Lower lobe of right lung (tissue), 2 donors: ENCODE measurements at regions not wholly inside any gene's neighbourhood (a gene's known extent, or its start where the extent isn't known, plus 50 kb on each side); places are given as distances from the start of the nearest gene placed in this dataset. TPM values are rescaled to one million over a fixed set of nuclear protein-coding genes. Genes with fewer than 3 reads are reported as not detected.
A peak's percentile ranks its signal among the peaks of the same experiment; 100 is the strongest.

Experiments
- ATAC-seq, 2 donors: fragments of 200-7000 bp; cut with Tn5 transposase; one replicate each; pipeline ENCODE4 v1.9.1; 2020 to 2022; ENCODE audit warnings: mild to moderate bottlenecking in 2 of 2, moderate library complexity in 2 of 2
- DNase-seq: peaks from one replicate; pipeline ENCODE4 v3.0.0-alpha.2; 2020
- H3K27ac ChIP-seq: fragments of 200-600 bp; one replicate; pipeline ENCODE4 v1.8.0; 2022
- H3K27me3 ChIP-seq: fragments of 200-600 bp; one replicate; pipeline ENCODE4 v1.8.0; 2022; ENCODE audit warnings: low read depth
- H3K36me3 ChIP-seq: fragments of 200-600 bp; one replicate; pipeline ENCODE4 v1.8.0; 2022; ENCODE audit warnings: mild to moderate bottlenecking
- H3K4me1 ChIP-seq: fragments of 200-600 bp; one replicate; pipeline ENCODE4 v1.8.0; 2022
- H3K4me3 ChIP-seq: fragments of 200-600 bp; one replicate; pipeline ENCODE4 v1.8.0; 2022; ENCODE audit warnings: mild to moderate bottlenecking
- H3K9me3 ChIP-seq: fragments of 200-600 bp; one replicate; pipeline ENCODE4 v1.8.0; 2022
- intact Hi-C: fragments of 100-400 bp; cut with DNase I; formaldehyde crosslinking; loops from one replicate; pipeline ENCODE4 v1.11.0; 2022
- microRNA-seq: library from miRNA; unstranded; fragments of <30 nt; microRNA quantifications from one replicate; pipeline ENCODE4 v1.2.0, GENCODE V29; 2020; ENCODE audit warnings: borderline number of aligned reads
- TF ChIP-seq, protein P1 (sequence below): fragments of 200-600 bp; IDR thresholded peaks from one replicate; pipeline ENCODE4 v1.8.0; 2022; ENCODE audit warnings: antibody characterized with exemption, mild to moderate bottlenecking
- donor health status: DM: no; HTN: yes; CAD: no; lungs with severe emphysema.

- H3K9me3 ChIP-seq = peaks cover 5% of the 10 kb centered on the region
- DNase-seq = no peak
- intact Hi-C loops = no loop called here
- no peak overlapping the region for H3K4me3 ChIP-seq
- no peak for ATAC-seq
- peak overlapping the region; percentile 4 for H3K27ac ChIP-seq
- H3K4me1 ChIP-seq = peaks cover 4% of the 10 kb centered on the region
- no peaks in the 10 kb centered on the region for H3K27me3 ChIP-seq
- H3K36me3 ChIP-seq = no peaks in the 10 kb centered on the region
- TF ChIP-seq, protein P1, sequence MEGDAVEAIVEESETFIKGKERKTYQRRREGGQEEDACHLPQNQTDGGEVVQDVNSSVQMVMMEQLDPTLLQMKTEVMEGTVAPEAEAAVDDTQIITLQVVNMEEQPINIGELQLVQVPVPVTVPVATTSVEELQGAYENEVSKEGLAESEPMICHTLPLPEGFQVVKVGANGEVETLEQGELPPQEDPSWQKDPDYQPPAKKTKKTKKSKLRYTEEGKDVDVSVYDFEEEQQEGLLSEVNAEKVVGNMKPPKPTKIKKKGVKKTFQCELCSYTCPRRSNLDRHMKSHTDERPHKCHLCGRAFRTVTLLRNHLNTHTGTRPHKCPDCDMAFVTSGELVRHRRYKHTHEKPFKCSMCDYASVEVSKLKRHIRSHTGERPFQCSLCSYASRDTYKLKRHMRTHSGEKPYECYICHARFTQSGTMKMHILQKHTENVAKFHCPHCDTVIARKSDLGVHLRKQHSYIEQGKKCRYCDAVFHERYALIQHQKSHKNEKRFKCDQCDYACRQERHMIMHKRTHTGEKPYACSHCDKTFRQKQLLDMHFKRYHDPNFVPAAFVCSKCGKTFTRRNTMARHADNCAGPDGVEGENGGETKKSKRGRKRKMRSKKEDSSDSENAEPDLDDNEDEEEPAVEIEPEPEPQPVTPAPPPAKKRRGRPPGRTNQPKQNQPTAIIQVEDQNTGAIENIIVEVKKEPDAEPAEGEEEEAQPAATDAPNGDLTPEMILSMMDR = no peak
These were observed 50.0 kb upstream of the NOX3 start for GRCh38 chr6:155505608-155505989.

Small RNA genes lying in the stretch of these regions (microRNA-seq; reads per million reads assigned to microRNA genes)
- not detected for gene MIR1202
